ENCODE measurements at regions not wholly inside any gene's neighbourhood (a gene's known extent, or its start where the extent isn't known, plus 50 kb on each side); places are given as distances from the start of the nearest gene placed in this dataset.

DNA sequence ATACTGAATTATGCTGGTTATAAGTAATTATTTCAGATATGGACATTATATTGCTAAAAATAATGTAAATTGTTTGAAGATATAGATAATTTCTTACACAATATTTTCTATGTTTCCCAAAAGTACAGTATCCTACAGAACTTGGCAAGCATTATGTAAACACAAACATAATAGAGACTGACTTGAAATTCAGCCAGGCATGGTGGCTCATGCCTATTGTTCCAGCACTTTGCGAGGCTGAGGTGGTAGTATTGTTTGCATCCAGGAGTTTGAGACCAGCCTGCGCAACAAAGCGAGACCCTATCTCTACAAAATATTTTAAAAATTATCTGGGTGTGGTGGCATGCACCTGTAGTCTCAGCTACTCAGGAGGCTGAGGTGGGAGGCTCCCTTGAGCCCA lies 1300.5 kb upstream of the DDX18 start:
- TF ChIP-seq CTCF (IDR thresholded peaks at IDR 0.05) (no peak), SIN3A (IDR thresholded peaks at IDR 0.05; ENCODE audit: borderline replicate concordance, insufficient read depth, low read depth, low read length) (no peak)
- TF ChIP-seq, protein P1, sequence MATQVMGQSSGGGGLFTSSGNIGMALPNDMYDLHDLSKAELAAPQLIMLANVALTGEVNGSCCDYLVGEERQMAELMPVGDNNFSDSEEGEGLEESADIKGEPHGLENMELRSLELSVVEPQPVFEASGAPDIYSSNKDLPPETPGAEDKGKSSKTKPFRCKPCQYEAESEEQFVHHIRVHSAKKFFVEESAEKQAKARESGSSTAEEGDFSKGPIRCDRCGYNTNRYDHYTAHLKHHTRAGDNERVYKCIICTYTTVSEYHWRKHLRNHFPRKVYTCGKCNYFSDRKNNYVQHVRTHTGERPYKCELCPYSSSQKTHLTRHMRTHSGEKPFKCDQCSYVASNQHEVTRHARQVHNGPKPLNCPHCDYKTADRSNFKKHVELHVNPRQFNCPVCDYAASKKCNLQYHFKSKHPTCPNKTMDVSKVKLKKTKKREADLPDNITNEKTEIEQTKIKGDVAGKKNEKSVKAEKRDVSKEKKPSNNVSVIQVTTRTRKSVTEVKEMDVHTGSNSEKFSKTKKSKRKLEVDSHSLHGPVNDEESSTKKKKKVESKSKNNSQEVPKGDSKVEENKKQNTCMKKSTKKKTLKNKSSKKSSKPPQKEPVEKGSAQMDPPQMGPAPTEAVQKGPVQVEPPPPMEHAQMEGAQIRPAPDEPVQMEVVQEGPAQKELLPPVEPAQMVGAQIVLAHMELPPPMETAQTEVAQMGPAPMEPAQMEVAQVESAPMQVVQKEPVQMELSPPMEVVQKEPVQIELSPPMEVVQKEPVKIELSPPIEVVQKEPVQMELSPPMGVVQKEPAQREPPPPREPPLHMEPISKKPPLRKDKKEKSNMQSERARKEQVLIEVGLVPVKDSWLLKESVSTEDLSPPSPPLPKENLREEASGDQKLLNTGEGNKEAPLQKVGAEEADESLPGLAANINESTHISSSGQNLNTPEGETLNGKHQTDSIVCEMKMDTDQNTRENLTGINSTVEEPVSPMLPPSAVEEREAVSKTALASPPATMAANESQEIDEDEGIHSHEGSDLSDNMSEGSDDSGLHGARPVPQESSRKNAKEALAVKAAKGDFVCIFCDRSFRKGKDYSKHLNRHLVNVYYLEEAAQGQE (IDR thresholded peaks at IDR 0.05; ENCODE audit: insufficient read depth in 1 of 2, low read depth in 2 of 2, low read length in 1 of 2), result no peak
